ENCODE measurements at regions not wholly inside any gene's neighbourhood (a gene's known extent, or its start where the extent isn't known, plus 50 kb on each side); places are given as distances from the start of the nearest gene placed in this dataset.
"Not testable (repeated sequence)": the region's sequence is repeated elsewhere in the genome, so short reads cannot be mapped to it uniquely, and the experiment has no call there.

GRCh38 chr7:76931441-76931840 lies 100.7 kb downstream of the SPDYE17 start:
- TF ChIP-seq CTCF (IDR thresholded peaks at IDR 0.05; ENCODE audit: insufficient read depth, low read length); POLR2AphosphoS5 (IDR thresholded peaks at IDR 0.05; ENCODE audit: low read depth); REST (IDR thresholded peaks at IDR 0.05; ENCODE audit: insufficient replicate concordance, low read depth); GABPA (IDR thresholded peaks at IDR 0.05; ENCODE audit: low read depth): not testable (repeated sequence)

Measured in HL-60 (cell line).